SU-DHL-6 (cell line): ENCODE measurements at regions not wholly inside any gene's neighbourhood (a gene's known extent, or its start where the extent isn't known, plus 50 kb on each side); places are given as distances from the start of the nearest gene placed in this dataset.

Experiments used
- H2AFZ ChIP-seq: fragments of 200-600 bp; sonication (generic); 2 replicates; pipeline ENCODE4 v1.6.1; 2014; ENCODE audit warnings: low read depth, mild to moderate bottlenecking, moderate library complexity, mixed read lengths, antibody characterized with exemption, low read length; ENCODE audit not compliant: severe bottlenecking
- H3F3A ChIP-seq: fragments of 200-600 bp; shearing (Covaris generic); 2 replicates; pipeline ENCODE4 v1.6.0; 2016; ENCODE audit warnings: antibody characterized with exemption, mild to moderate bottlenecking; ENCODE audit not compliant: insufficient read depth
- H3K27ac ChIP-seq: fragments of 200-600 bp; sonication (generic); 2 replicates; pipeline ENCODE4 v1.5.1; 2016; ENCODE audit warnings: low read depth, mild to moderate bottlenecking, low read length, moderate library complexity, mixed read lengths
- H3K27me3 ChIP-seq: fragments of 200-600 bp; sonication (generic), shearing (Covaris generic); 2 replicates; pipeline ENCODE4 v1.6.0; 2014; ENCODE audit warnings: mild to moderate bottlenecking, low read length
- H3K36me3 ChIP-seq: fragments of 200-600 bp; sonication (generic); 2 replicates; pipeline ENCODE4 v1.6.1; 2014; ENCODE audit warnings: mild to moderate bottlenecking, low read length, mixed read lengths
- H3K4me2 ChIP-seq: fragments of 300-600, 200-600 bp; shearing (Covaris generic), sonication (generic); 2 replicates; pipeline ENCODE4 v1.6.0; 2014; ENCODE audit warnings: low read length, low read depth, mild to moderate bottlenecking; ENCODE audit not compliant: poor library complexity, severe bottlenecking
- H3K4me3 ChIP-seq: fragments of 200-600 bp; sonication (generic); 2 replicates; pipeline ENCODE4 v1.5.1; 2014; ENCODE audit warnings: antibody characterized with exemption, low read length, mild to moderate bottlenecking, mixed read lengths; ENCODE audit not compliant: insufficient read depth, poor library complexity, severe bottlenecking
- H3K79me2 ChIP-seq: fragments of 200-600 bp; sonication (generic); 2 replicates; pipeline ENCODE4 v1.6.1; 2014; ENCODE audit warnings: mild to moderate bottlenecking, low read length, moderate library complexity; ENCODE audit not compliant: insufficient read depth
- H3K9ac ChIP-seq: fragments of 200-600 bp; sonication (generic); 2 replicates; pipeline ENCODE4 v1.7.0; 2014; ENCODE audit warnings: mild to moderate bottlenecking, low read length
- H3K9me2 ChIP-seq: fragments of 200-600 bp; sonication (generic); replicated peaks from 2 replicates; pipeline ENCODE4 v1.6.1; 2014; ENCODE audit warnings: low read length; ENCODE audit not compliant: insufficient read depth
- H3K9me3 ChIP-seq: fragments of 200-600 bp; sonication (generic); 2 replicates; pipeline ENCODE4 v1.6.1; 2014; ENCODE audit warnings: low read length, mixed read lengths; ENCODE audit not compliant: insufficient read depth
- H4K20me1 ChIP-seq: fragments of 200-600 bp; sonication (generic); 2 replicates; pipeline ENCODE4 v1.6.1; 2014; ENCODE audit warnings: low read depth, mild to moderate bottlenecking, antibody characterized with exemption, low read length, moderate library complexity, mixed read lengths
- CTCF ChIP-seq: fragments of 200-600 bp; sonication (generic); IDR thresholded peaks from one replicate; pipeline ENCODE4 v1.5.1; 2017; ENCODE audit warnings: antibody characterized with exemption, mild to moderate bottlenecking, low read length, moderate library complexity; ENCODE audit not compliant: insufficient read depth, poor library complexity, severe bottlenecking
- EZH2phosphoT487 ChIP-seq: fragments of 200-600 bp; sonication (generic), shearing (Covaris generic); conservative IDR thresholded peaks from 2 replicates; pipeline ENCODE4 v1.6.1; 2018; ENCODE audit warnings: mild to moderate bottlenecking, antibody characterized with exemption, low read length, moderate library complexity, mixed read lengths

DNA sequence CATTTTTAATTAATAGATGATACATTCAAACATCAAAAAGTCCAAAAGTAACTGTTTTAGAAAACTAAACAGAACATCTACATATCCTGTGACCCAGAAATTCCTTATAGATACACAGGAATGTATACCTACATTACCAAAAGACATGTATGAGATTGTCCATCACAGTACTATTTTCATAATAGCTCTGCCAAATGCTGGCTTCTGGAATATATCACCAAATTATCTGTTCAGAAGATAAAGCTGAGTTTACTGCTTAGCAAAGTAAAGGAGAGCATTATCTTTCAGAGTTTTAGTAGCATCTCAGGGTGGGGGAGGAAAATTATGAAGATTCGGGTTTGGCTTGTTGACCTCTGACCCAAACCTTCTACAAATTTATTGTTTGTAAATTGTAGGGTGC, 368.9 kb upstream of the SLC7A11 start:
- Histone ChIP-seq H3K9me3 (no peaks in the 10 kb centered on the region), H3K36me3 (no peaks in the 10 kb centered on the region), H4K20me1 (no peaks in the 10 kb centered on the region), H3F3A (no peaks in the 10 kb centered on the region), H3K4me2 (no peak overlapping the region), H3K27ac (no peak overlapping the region), H3K9me2 (no peaks in the 10 kb centered on the region), H3K27me3 (no peaks in the 10 kb centered on the region), H3K9ac (no peak overlapping the region), H3K4me3 (no peak overlapping the region), H2AFZ (no peak overlapping the region), H3K79me2 (no peaks in the 10 kb centered on the region)
- no peak for TF ChIP-seq EZH2phosphoT487
- no peak for TF ChIP-seq CTCF

DNA sequence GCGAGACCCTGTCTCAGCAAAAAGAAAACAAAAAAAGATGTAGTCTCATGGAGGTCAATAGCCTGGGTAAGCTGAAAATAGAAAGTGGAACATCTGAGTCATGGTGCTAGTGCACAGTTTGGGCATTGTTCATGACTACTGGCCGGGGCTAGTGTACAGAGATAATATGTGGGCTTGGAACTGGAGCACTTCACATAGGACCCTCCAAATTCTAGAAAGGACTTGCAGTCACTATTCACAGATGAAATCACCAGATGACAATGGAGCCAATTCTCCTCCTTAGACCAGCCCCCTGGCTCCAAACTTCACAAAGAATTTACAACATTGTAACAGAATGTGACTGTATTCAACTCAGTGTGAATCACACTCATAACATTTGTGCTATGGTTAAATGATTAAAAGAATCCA, 367.8 kb upstream of the SLC7A11 start:
- Histone ChIP-seq H3K9ac (no peak overlapping the region), H3K9me2 (no peaks in the 10 kb centered on the region), H3K4me3 (no peak overlapping the region), H3F3A (no peaks in the 10 kb centered on the region), H3K27me3 (no peaks in the 10 kb centered on the region), H2AFZ (no peak overlapping the region), H3K79me2 (no peaks in the 10 kb centered on the region), H4K20me1 (no peaks in the 10 kb centered on the region), H3K4me2 (no peak overlapping the region), H3K9me3 (no peaks in the 10 kb centered on the region), H3K27ac (no peak overlapping the region), H3K36me3 (no peaks in the 10 kb centered on the region)
- TF ChIP-seq CTCF (no peak), EZH2phosphoT487 (no peak)

DNA sequence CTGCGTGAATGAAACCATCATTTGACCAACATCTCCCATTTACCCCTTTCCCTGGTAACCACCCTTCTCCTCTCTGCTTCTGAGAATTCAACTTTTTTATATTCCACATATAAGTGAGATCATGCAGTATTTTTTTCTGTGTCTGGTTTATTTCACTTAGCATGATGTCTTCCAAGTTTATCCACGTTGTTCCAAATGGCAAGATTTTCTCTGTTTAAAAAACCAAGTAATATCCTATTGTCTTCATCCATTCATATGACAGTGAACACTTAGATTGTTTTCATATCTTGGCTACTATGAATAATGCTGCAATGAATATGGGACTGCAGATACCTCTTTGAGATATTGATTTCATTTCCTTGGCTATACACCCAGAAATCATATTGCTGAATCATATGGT, 362.4 kb upstream of the SLC7A11 start:
- no peak for TF ChIP-seq EZH2phosphoT487
- TF ChIP-seq CTCF, result no peak

More for the DNA sequence above, 362.4 kb upstream of the SLC7A11 start:
- Histone ChIP-seq H3K27ac (no peak overlapping the region), H3K79me2 (no peaks in the 10 kb centered on the region), H3K9ac (no peak overlapping the region), H3K9me3 (no peaks in the 10 kb centered on the region), H3K9me2 (no peaks in the 10 kb centered on the region), H4K20me1 (no peaks in the 10 kb centered on the region), H2AFZ (no peak overlapping the region), H3K4me3 (no peak overlapping the region), H3K4me2 (no peak overlapping the region), H3K27me3 (no peaks in the 10 kb centered on the region), H3K36me3 (no peaks in the 10 kb centered on the region), H3F3A (no peaks in the 10 kb centered on the region)
